GM12892 (cell line): ENCODE measurements at regions not wholly inside any gene's neighbourhood (a gene's known extent, or its start where the extent isn't known, plus 50 kb on each side); places are given as distances from the start of the nearest gene placed in this dataset.

Experiments
- POLR2A ChIP-seq: IDR thresholded peaks from 2 replicates; pipeline ENCODE4 v1.6.1; 2011; ENCODE audit warnings: low read depth, low read length, control low read depth
- TAF1 ChIP-seq: IDR thresholded peaks from 2 replicates; pipeline ENCODE4 v1.6.1; 2011; ENCODE audit warnings: low read depth, mild to moderate bottlenecking, control low read depth, low read length, borderline replicate concordance

DNA sequence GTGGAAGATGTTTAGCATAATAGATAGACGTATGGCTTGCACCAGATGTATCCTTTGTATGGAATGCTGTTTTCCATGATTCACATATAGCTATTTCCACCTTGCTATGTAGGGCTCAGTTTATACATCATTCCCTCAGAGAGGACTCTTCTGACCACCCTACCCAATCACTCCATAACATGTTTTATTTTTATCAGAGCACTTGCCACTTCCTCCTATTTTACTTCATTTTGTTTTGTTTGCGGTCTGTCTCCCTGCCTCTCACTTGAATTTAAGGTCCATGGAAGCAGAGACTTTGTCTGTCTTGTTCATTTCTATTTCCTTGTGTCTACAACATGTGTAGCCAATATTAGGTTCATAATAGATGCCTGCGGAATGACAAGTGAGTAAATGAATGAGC, 266.9 kb upstream of the CITED2 start:
- TF ChIP-seq POLR2A (no peak), TAF1 (no peak)
